LoVo (cell line): ENCODE measurements at regions not wholly inside any gene's neighbourhood (a gene's known extent, or its start where the extent isn't known, plus 50 kb on each side); places are given as distances from the start of the nearest gene placed in this dataset.
"Not testable (repeated sequence)": the region's sequence is repeated elsewhere in the genome, so short reads cannot be mapped to it uniquely, and the experiment has no call there.

ENCODE experiments used
- DNase-seq: peaks from one replicate; pipeline ENCODE4 v3.0.0-alpha.2; 2016; ENCODE audit warnings: low spot score

- no peak for DNase-seq
Measured at GRCh38 chrX:1778817-1779216, 164.0 kb downstream of the ASMT start.

- no peak for DNase-seq
Measured at GRCh38 chrX:1779626-1780025, 164.8 kb downstream of the ASMT start.

GRCh38 chrX:1781766-1782165 is 166.9 kb downstream of the ASMT start:
- no peak for DNase-seq

- DNase-seq, result no peak
Measured at GRCh38 chrX:1784773-1785172, 169.9 kb downstream of the ASMT start.

GRCh38 chrX:1788300-1788911 is 173.5 kb downstream of the ASMT start:
- DNase-seq, result no peak

- DNase-seq, result no peak
Measured at GRCh38 chrX:1792636-1793035, 177.8 kb downstream of the ASMT start.

- no peak for DNase-seq
Measured at GRCh38 chrX:1794586-1794985, 179.7 kb downstream of the ASMT start.

GRCh38 chrX:1802912-1803311 is 188.1 kb downstream of the ASMT start:
- no peak for DNase-seq

GRCh38 chrX:1803741-1804140 is 188.9 kb downstream of the ASMT start:
- DNase-seq, result no peak

GRCh38 chrX:1807301-1807731 is 192.5 kb downstream of the ASMT start:
- no peak for DNase-seq

GRCh38 chrX:1809581-1809980 is 194.7 kb downstream of the ASMT start:
- no peak for DNase-seq

GRCh38 chrX:1813809-1814208 is 198.9 kb downstream of the ASMT start:
- no peak for DNase-seq

- DNase-seq, result no peak
Measured at GRCh38 chrX:1815456-1816175, 200.8 kb downstream of the ASMT start.

GRCh38 chrX:1816387-1816982 is 201.6 kb downstream of the ASMT start:
- DNase-seq, result not testable (repeated sequence)

- DNase-seq, result no peak
Measured at GRCh38 chrX:1821846-1822245, 207.0 kb downstream of the ASMT start.

GRCh38 chrX:1824855-1825254 is 210.0 kb downstream of the ASMT start:
- no peak for DNase-seq

GRCh38 chrX:1833656-1834360 is 218.9 kb downstream of the ASMT start:
- no peak for DNase-seq

GRCh38 chrX:1835056-1835455 is 220.2 kb downstream of the ASMT start:
- DNase-seq, result no peak

GRCh38 chrX:1836683-1837082 is 221.8 kb downstream of the ASMT start:
- no peak for DNase-seq

- DNase-seq, result no peak
Measured at GRCh38 chrX:1841746-1842145, 226.9 kb downstream of the ASMT start.

GRCh38 chrX:1847000-1847399 is 232.1 kb downstream of the ASMT start:
- DNase-seq, result not testable (repeated sequence)

- DNase-seq, result not testable (repeated sequence)
Measured at GRCh38 chrX:1847790-1848189, 232.9 kb downstream of the ASMT start.

- DNase-seq, result no peak
Measured at GRCh38 chrX:1851527-1851926, 236.7 kb downstream of the ASMT start.
